B cell (primary cell): ENCODE measurements at regions not wholly inside any gene's neighbourhood (a gene's known extent, or its start where the extent isn't known, plus 50 kb on each side); places are given as distances from the start of the nearest gene placed in this dataset.

Experiments
- ATAC-seq: fragments of 200-7000 bp; cut with Tn5 transposase; one replicate; pipeline ENCODE4 v1.10.0; 2021; ENCODE audit warnings: low read depth, mild to moderate bottlenecking, moderate number of reproducible peaks, moderate library complexity
- CTCF ChIA-PET: fragments of 350-600 bp; sonication (Branson Sonifier 250); formaldehyde crosslinking; loops from one replicate; lab custom pipeline; 2021; ENCODE audit warnings: antibody characterized with exemption, inconsistent platforms; lab: Charles Lee
- POLR2A ChIA-PET: fragments of 350-600 bp; sonication (Branson Sonifier 250); formaldehyde crosslinking; loops from one replicate; lab custom pipeline; 2021; ENCODE audit warnings: antibody characterized with exemption; lab: Charles Lee
- DNase-seq: peaks from one replicate; pipeline ENCODE4 v3.0.0; 2013
- H2AFZ ChIP-seq: 2 replicates; pipeline ENCODE4 v1.6.1; 2012; ENCODE audit warnings: mild to moderate bottlenecking, low read depth, low read length; ENCODE audit not compliant: insufficient read depth, poor library complexity, severe bottlenecking
- H3K27ac ChIP-seq, 2 donors: 1 replicate in 1 of 2; 2 replicates in 1 of 2; pipeline ENCODE4 v1.5.1; 2012 to 2013; ENCODE audit warnings: low read length in 2 of 2, mild to moderate bottlenecking in 2 of 2, moderate library complexity in 1 of 2
- H3K27me3 ChIP-seq, 4 experiments: fragments of 200-600 bp in 1 of 4; sonication (generic) in 1 of 4; replicated peaks in 1 of 4; 1 replicate in 2 of 4; 2 replicates in 2 of 4; pipeline versions ENCODE4 v1.6.1 to v1.7.0; 2013 to 2016; ENCODE audit warnings: low read length in 3 of 4, mild to moderate bottlenecking in 2 of 4, mixed read lengths in 1 of 4, moderate library complexity in 1 of 4; ENCODE audit not compliant: insufficient read depth in 4 of 4, control insufficient read depth in 3 of 4; ENCODE audit errors: control extremely low read depth in 1 of 4
- H3K36me3 ChIP-seq, 2 experiments: replicated peaks in 1 of 2; 1 replicate in 1 of 2; 2 replicates in 1 of 2; pipeline versions ENCODE4 v1.6.1 to v1.7.1; 2013; ENCODE audit warnings: low read length in 1 of 2; ENCODE audit not compliant: insufficient read depth in 2 of 2, control insufficient read depth in 1 of 2; ENCODE audit errors: control extremely low read depth in 1 of 2, extremely low read depth in 1 of 2
- H3K4me1 ChIP-seq, 2 donors: fragments of 200-600 bp in 1 of 2; sonication (generic) in 1 of 2; 1 replicate in 1 of 2; 2 replicates in 1 of 2; pipeline versions ENCODE4 v1.5.1 to v1.6.1; 2013 to 2017; ENCODE audit warnings: low read length in 2 of 2; ENCODE audit not compliant: control insufficient read depth in 2 of 2, insufficient read depth in 2 of 2
- H3K4me2 ChIP-seq: replicated peaks from 2 replicates; pipeline ENCODE3; 2012; ENCODE audit warnings: mild to moderate bottlenecking, low read depth, low read length; ENCODE audit not compliant: poor library complexity, severe bottlenecking
- H3K4me3 ChIP-seq, 5 experiments: fragments of 200-600 bp in 1 of 5; sonication (generic) in 1 of 5; 1 replicate in 3 of 5; 2 replicates in 2 of 5; pipeline versions ENCODE4 v1.5.1 to v1.7.0; 2011 to 2016; ENCODE audit warnings: low read length in 4 of 5, mild to moderate bottlenecking in 4 of 5, low read depth in 2 of 5, control low read depth in 1 of 5, moderate library complexity in 1 of 5; ENCODE audit not compliant: insufficient read depth in 1 of 5; ENCODE audit errors: control extremely low read depth in 1 of 5, extremely low read depth in 1 of 5
- H3K79me2 ChIP-seq: fragments of 200-600 bp; sonication (generic); one replicate; pipeline ENCODE4 v1.6.0; 2016; ENCODE audit warnings: low read length; ENCODE audit not compliant: control insufficient read depth, insufficient read depth
- H3K9ac ChIP-seq: fragments of 200-600 bp; sonication (generic); 2 replicates; pipeline ENCODE4 v1.6.1; 2017; ENCODE audit warnings: mild to moderate bottlenecking, low read length, moderate library complexity
- H3K9me3 ChIP-seq, 3 donors: one replicate each; pipeline versions ENCODE4 v1.6.1 to v1.7.1; 2013; ENCODE audit warnings: low read length in 2 of 3; ENCODE audit not compliant: control insufficient read depth in 2 of 3, insufficient read depth in 1 of 3; ENCODE audit errors: control extremely low read depth in 1 of 3
- H4K20me1 ChIP-seq: 2 replicates; pipeline ENCODE4 v1.6.0; 2012; ENCODE audit warnings: mild to moderate bottlenecking, low read length; ENCODE audit not compliant: insufficient read depth, control insufficient read depth, poor library complexity, severe bottlenecking
- H3K27ac Mint-ChIP-seq: one replicate; pipeline ENCODE4 v1.8.0; 2021; ENCODE audit warnings: mixed read lengths
- H3K27me3 Mint-ChIP-seq: one replicate; pipeline ENCODE4 v1.8.0; 2021; ENCODE audit warnings: mixed read lengths
- H3K4me1 Mint-ChIP-seq: one replicate; pipeline ENCODE4 v1.8.0; 2021; ENCODE audit warnings: mixed read lengths
- H3K4me3 Mint-ChIP-seq: one replicate; pipeline ENCODE4 v1.8.0; 2021; ENCODE audit warnings: mixed read lengths
- H3K9me3 Mint-ChIP-seq: one replicate; pipeline ENCODE4 v1.8.0; 2022; ENCODE audit warnings: mixed read lengths; ENCODE audit not compliant: insufficient read depth
- EZH2 ChIP-seq: IDR thresholded peaks from 2 replicates; pipeline ENCODE4 v1.6.1; 2012; ENCODE audit warnings: borderline replicate concordance, low read depth, mild to moderate bottlenecking, moderate library complexity, low read length; ENCODE audit not compliant: insufficient read depth, poor library complexity, severe bottlenecking
- WGBS: methylation state at CpG from one replicate; pipeline ENCODE4 v1.1.5; 2013; ENCODE audit warnings: missing lambda C conversion rate; ENCODE audit not compliant: insufficient coverage; 5-methylcytosine and 5-hydroxymethylcytosine counted together
- intact Hi-C: fragments of 100-400 bp; cut with micrococcal nuclease; formaldehyde crosslinking; loops from one replicate; pipeline ENCODE4 v1.10.0; 2022
- TF ChIP-seq, protein P1 (sequence below): fragments of 200-600 bp; IDR thresholded peaks from one replicate; pipeline ENCODE4 v1.8.0; 2022; ENCODE audit warnings: antibody characterized with exemption, mild to moderate bottlenecking

DNA sequence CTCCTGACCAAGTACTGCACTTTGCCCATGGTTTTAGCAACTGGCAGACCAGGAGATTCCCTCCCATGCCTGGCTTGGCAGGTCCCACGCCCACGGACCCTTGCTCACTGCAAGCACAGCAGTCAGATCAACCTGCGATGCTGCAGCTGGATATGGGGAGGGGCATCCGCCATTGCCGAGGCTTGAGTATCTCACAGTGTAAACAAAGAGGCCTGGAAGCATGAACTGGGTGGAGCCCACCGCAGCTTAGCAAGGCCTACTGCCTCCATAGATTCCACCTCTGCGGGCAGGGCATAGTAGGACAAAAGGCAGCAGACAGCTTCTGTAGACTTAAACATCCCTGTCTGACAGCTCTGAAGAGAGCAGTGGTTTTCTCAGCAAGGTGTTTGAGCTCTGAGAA lies 479.8 kb downstream of the FUT8 start:
- ChIA-PET CTCF (no interaction called here), POLR2A (no interaction called here)
- no peak for ATAC-seq
- Histone ChIP-seq H3K27me3 (peaks cover 0 to 3% (median 0%) of the 10 kb centered on the region in 4 experiments), H3K4me2 (no peak overlapping the region), H4K20me1 (no peaks in the 10 kb centered on the region), H3K27ac (no peak overlapping the region), H2AFZ (no peak overlapping the region), H3K79me2 (no peaks in the 10 kb centered on the region), H3K9me3 (peaks cover 0 to 6% (median 0%) of the 10 kb centered on the region in 3 donors), H3K36me3 (no peaks in the 10 kb centered on the region), H3K4me1 (no peaks in the 10 kb centered on the region), H3K4me3 (no peak overlapping the region), H3K9ac (no peak overlapping the region)
- Mint-ChIP-seq H3K27ac (no peak overlapping the region), H3K4me3 (no peak overlapping the region), H3K4me1 (no peaks in the 10 kb centered on the region), H3K9me3 (peaks cover 2% of the 10 kb centered on the region), H3K27me3 (peaks cover 35% of the 10 kb centered on the region)
- no peak for TF ChIP-seq EZH2
- TF ChIP-seq, protein P1, sequence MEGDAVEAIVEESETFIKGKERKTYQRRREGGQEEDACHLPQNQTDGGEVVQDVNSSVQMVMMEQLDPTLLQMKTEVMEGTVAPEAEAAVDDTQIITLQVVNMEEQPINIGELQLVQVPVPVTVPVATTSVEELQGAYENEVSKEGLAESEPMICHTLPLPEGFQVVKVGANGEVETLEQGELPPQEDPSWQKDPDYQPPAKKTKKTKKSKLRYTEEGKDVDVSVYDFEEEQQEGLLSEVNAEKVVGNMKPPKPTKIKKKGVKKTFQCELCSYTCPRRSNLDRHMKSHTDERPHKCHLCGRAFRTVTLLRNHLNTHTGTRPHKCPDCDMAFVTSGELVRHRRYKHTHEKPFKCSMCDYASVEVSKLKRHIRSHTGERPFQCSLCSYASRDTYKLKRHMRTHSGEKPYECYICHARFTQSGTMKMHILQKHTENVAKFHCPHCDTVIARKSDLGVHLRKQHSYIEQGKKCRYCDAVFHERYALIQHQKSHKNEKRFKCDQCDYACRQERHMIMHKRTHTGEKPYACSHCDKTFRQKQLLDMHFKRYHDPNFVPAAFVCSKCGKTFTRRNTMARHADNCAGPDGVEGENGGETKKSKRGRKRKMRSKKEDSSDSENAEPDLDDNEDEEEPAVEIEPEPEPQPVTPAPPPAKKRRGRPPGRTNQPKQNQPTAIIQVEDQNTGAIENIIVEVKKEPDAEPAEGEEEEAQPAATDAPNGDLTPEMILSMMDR, result no peak
- DNase-seq, result no peak
- intact Hi-C loops, result no loop called here
- WGBS, result 90% methylated on average over 7 of the region's 7 CpGs

DNA sequence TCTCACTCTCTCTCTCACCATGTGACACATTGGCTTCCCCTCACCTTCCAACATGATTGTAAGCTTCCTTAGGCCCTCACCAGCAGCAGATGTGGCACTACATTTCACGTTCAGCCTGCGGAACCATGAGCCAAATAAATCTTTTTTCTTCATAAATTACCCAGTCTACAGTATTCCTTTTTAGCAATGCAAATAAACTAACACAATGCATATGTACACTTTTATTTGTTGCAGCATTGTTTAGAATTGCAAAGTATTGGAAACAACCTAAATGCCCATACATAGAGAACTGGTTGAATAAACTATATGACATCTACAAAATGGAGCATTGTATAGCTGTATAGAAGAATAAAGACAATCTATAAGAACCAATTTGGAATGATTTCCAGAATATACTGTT lies 487.6 kb downstream of the FUT8 start:
- Histone ChIP-seq H3K4me1 (no peaks in the 10 kb centered on the region), H3K9ac (no peak overlapping the region), H3K27ac (no peak overlapping the region), H3K36me3 (no peaks in the 10 kb centered on the region), H3K4me3 (no peak overlapping the region), H3K27me3 (no peaks in the 10 kb centered on the region), H3K79me2 (no peaks in the 10 kb centered on the region), H3K9me3 (peaks cover 0 to 11% (median 4%) of the 10 kb centered on the region in 3 donors), H3K4me2 (no peak overlapping the region), H2AFZ (no peak overlapping the region), H4K20me1 (no peaks in the 10 kb centered on the region)
- no CpG with 5 or more reads among the region's 2 CpGs for WGBS
- CTCF ChIA-PET, result no interaction called here
- Mint-ChIP-seq H3K27ac (no peak overlapping the region), H3K27me3 (peaks cover 21% of the 10 kb centered on the region), H3K4me3 (no peak overlapping the region), H3K4me1 (no peaks in the 10 kb centered on the region), H3K9me3 (peaks cover 11% of the 10 kb centered on the region)
- ATAC-seq, result no peak
- no peak for TF ChIP-seq EZH2
- TF ChIP-seq, protein P1, result no peak
- POLR2A ChIA-PET, result no interaction called here
- intact Hi-C loops, result no loop called here
- DNase-seq, result no peak
